ENCODE measurements at regions not wholly inside any gene's neighbourhood (a gene's known extent, or its start where the extent isn't known, plus 50 kb on each side); places are given as distances from the start of the nearest gene placed in this dataset.

- no peak for DNase-seq
Measured at GRCh38 chr3:102194001-102194400, 240.8 kb upstream of the ZPLD1 start.

- DNase-seq = no peak
Measured at GRCh38 chr3:102194760-102195159, 240.1 kb upstream of the ZPLD1 start.

GRCh38 chr3:102195198-102195948, 239.4 kb upstream of the ZPLD1 start:
- DNase-seq = peak; percentile 72

GRCh38 chr3:102200126-102200525, 234.7 kb upstream of the ZPLD1 start:
- peak; percentile 56 for DNase-seq

GRCh38 chr3:102200560-102200959, 234.3 kb upstream of the ZPLD1 start:
- no peak for DNase-seq

- DNase-seq = no peak
Measured at GRCh38 chr3:102205647-102206046, 229.2 kb upstream of the ZPLD1 start.

- no peak for DNase-seq
Measured at GRCh38 chr3:102206511-102207031, 228.2 kb upstream of the ZPLD1 start.

GRCh38 chr3:102207151-102207571, 227.7 kb upstream of the ZPLD1 start:
- DNase-seq = no peak

- no peak for DNase-seq
Measured at GRCh38 chr3:102215166-102215565, 219.6 kb upstream of the ZPLD1 start.

- DNase-seq = no peak
Measured at GRCh38 chr3:102223132-102223531, 211.7 kb upstream of the ZPLD1 start.

- DNase-seq = peak; percentile 27
Measured at GRCh38 chr3:102224171-102224570, 210.6 kb upstream of the ZPLD1 start.

GRCh38 chr3:102225005-102225404, 209.8 kb upstream of the ZPLD1 start:
- DNase-seq = no peak

GRCh38 chr3:102225407-102226132, 209.2 kb upstream of the ZPLD1 start:
- peak; percentile 83 for DNase-seq

- DNase-seq = no peak
Measured at GRCh38 chr3:102226463-102226862, 208.4 kb upstream of the ZPLD1 start.

- peak; percentile 68 for DNase-seq
Measured at GRCh38 chr3:102229062-102229655, 205.7 kb upstream of the ZPLD1 start.

GRCh38 chr3:102230057-102230456, 204.8 kb upstream of the ZPLD1 start:
- no peak for DNase-seq

GRCh38 chr3:102233881-102234280, 200.9 kb upstream of the ZPLD1 start:
- no peak for DNase-seq

GRCh38 chr3:102235679-102236078, 199.1 kb upstream of the ZPLD1 start:
- DNase-seq = no peak

GRCh38 chr3:102237181-102237580, 197.6 kb upstream of the ZPLD1 start:
- DNase-seq = no peak

- no peak for DNase-seq
Measured at GRCh38 chr3:102237838-102238237, 197.0 kb upstream of the ZPLD1 start.

GRCh38 chr3:102238362-102238761, 196.5 kb upstream of the ZPLD1 start:
- no peak for DNase-seq

GRCh38 chr3:102240720-102241119, 194.1 kb upstream of the ZPLD1 start:
- no peak for DNase-seq

- DNase-seq = no peak
Measured at GRCh38 chr3:102248981-102249705, 185.7 kb upstream of the ZPLD1 start.

Data from kidney glomerular epithelial cell (primary cell).